Endothelial cell of umbilical vein (primary cell): ENCODE measurements at regions not wholly inside any gene's neighbourhood (a gene's known extent, or its start where the extent isn't known, plus 50 kb on each side); places are given as distances from the start of the nearest gene placed in this dataset.
"Not testable (repeated sequence)": the region's sequence is repeated elsewhere in the genome, so short reads cannot be mapped to it uniquely, and the experiment has no call there.

ENCODE experiments used
- BruUV-seq: library from RNA; stranded (reverse); fragments of 400-500 nt; replicated peaks from 2 replicates; lab custom pipeline; 2021; lab: Mats Ljungman, UMichigan
- CTCF ChIA-PET: fragments of 300-600, 350-600 bp; sonication (Branson Sonifier 250); formaldehyde crosslinking; loops from one replicate; lab custom pipeline; 2021; ENCODE audit warnings: antibody characterized with exemption, inconsistent platforms; lab: Charles Lee
- POLR2A ChIA-PET: fragments of 300-600, 350-600 bp; sonication (Branson Sonifier 250); formaldehyde crosslinking; loops from one replicate; lab custom pipeline; 2021; ENCODE audit warnings: antibody characterized with exemption, inconsistent platforms; lab: Charles Lee
- DNase-seq: peaks from one replicate; pipeline ENCODE4 v3.0.0-alpha.2; 2011; ENCODE audit warnings: low read depth, low spot score
- FAIRE-seq: peaks from 2 replicates; lab custom pipeline; 2011; peaks lifted over from hg19 to GRCh38; lab: Jason Lieb, UNC
- H2AFZ ChIP-seq: 2 replicates; pipeline ENCODE4 v1.6.0; 2012; ENCODE audit warnings: low read depth, low read length, control low read depth, inconsistent platforms
- H3K27ac ChIP-seq: 2 replicates; pipeline ENCODE4 v1.5.1; 2011; ENCODE audit warnings: low read depth, mild to moderate bottlenecking, control low read depth, low read length, moderate library complexity; ENCODE audit not compliant: insufficient read depth
- H3K27me3 ChIP-seq, 2 experiments: 2 replicates each; pipeline versions ENCODE4 v1.6.0 to v1.6.1; 2011; ENCODE audit warnings: low read length in 2 of 2, mixed read lengths in 1 of 2; ENCODE audit not compliant: control insufficient read depth in 2 of 2, insufficient read depth in 2 of 2
- H3K36me3 ChIP-seq, 2 experiments: 2 replicates in 1 of 2; 3 replicates in 1 of 2; pipeline ENCODE4 v1.5.1; 2011; ENCODE audit warnings: low read length in 2 of 2, mild to moderate bottlenecking in 1 of 2, moderate library complexity in 1 of 2; ENCODE audit not compliant: control insufficient read depth in 2 of 2, insufficient read depth in 2 of 2; ENCODE audit errors: extremely low read depth in 1 of 2
- H3K4me1 ChIP-seq: 3 replicates; pipeline ENCODE4 v1.5.1; 2011; ENCODE audit warnings: mild to moderate bottlenecking, low read length; ENCODE audit not compliant: control insufficient read depth, insufficient read depth; ENCODE audit errors: extremely low read depth
- H3K4me2 ChIP-seq: 2 replicates; pipeline ENCODE4 v1.6.1; 2011; ENCODE audit warnings: low read length, control low read depth, mixed read lengths; ENCODE audit not compliant: insufficient read depth
- H3K4me3 ChIP-seq, 3 experiments: fragments of 200-600 bp in 1 of 3; sonication (generic), shearing (Covaris generic) in 1 of 3; replicated peaks in 1 of 3; 2 replicates each; pipeline ENCODE4 v1.5.1; 2011 to 2016; ENCODE audit warnings: control low read depth in 3 of 3, low read length in 3 of 3, mild to moderate bottlenecking in 2 of 3, inconsistent platforms in 1 of 3, low read depth in 1 of 3, moderate library complexity in 1 of 3; ENCODE audit not compliant: insufficient read depth in 1 of 3
- H3K79me2 ChIP-seq: 2 replicates; pipeline ENCODE4 v1.6.0; 2012; ENCODE audit warnings: low read length, inconsistent platforms; ENCODE audit not compliant: control insufficient read depth, insufficient read depth
- H3K9ac ChIP-seq: replicated peaks from 2 replicates; pipeline ENCODE3; 2011; ENCODE audit warnings: low read length, control low read depth; ENCODE audit not compliant: insufficient read depth; ENCODE audit errors: extremely low read depth
- H3K9me1 ChIP-seq: replicated peaks from 3 replicates; pipeline ENCODE4 v1.6.0; 2011; ENCODE audit warnings: mild to moderate bottlenecking, low read length; ENCODE audit not compliant: control insufficient read depth, insufficient read depth; ENCODE audit errors: extremely low read depth
- H3K9me3 ChIP-seq: replicated peaks from 2 replicates; pipeline ENCODE4 v1.5.1; 2012; ENCODE audit warnings: low read length, inconsistent platforms; ENCODE audit not compliant: control insufficient read depth, insufficient read depth
- H4K20me1 ChIP-seq: replicated peaks from 2 replicates; pipeline ENCODE3; 2011; ENCODE audit warnings: mild to moderate bottlenecking, low read length; ENCODE audit not compliant: control insufficient read depth, insufficient read depth; ENCODE audit errors: extremely low read depth
- JUN ChIP-seq: IDR thresholded peaks from 2 replicates; pipeline ENCODE4 v1.6.1; 2011; ENCODE audit warnings: borderline replicate concordance, low read depth; ENCODE audit not compliant: insufficient read length, insufficient read depth
- MYC ChIP-seq: IDR thresholded peaks from one replicate; pipeline ENCODE4 v1.6.1; 2011; ENCODE audit warnings: mild to moderate bottlenecking, low read depth, low read length
- dilution Hi-C: fragments of 300-500 bp; cut with MboI; formaldehyde crosslinking; loops from one replicate; pipeline ENCODE4 v1.15.0; 2019; ENCODE audit warnings: low sequenced_read_pairs; ENCODE audit not compliant: extremely low pct_ligation_motif_present
- intact Hi-C: fragments of 100-400 bp; cut with micrococcal nuclease; formaldehyde crosslinking; loops from one replicate; pipeline ENCODE4 v1.10.0; 2022

DNA sequence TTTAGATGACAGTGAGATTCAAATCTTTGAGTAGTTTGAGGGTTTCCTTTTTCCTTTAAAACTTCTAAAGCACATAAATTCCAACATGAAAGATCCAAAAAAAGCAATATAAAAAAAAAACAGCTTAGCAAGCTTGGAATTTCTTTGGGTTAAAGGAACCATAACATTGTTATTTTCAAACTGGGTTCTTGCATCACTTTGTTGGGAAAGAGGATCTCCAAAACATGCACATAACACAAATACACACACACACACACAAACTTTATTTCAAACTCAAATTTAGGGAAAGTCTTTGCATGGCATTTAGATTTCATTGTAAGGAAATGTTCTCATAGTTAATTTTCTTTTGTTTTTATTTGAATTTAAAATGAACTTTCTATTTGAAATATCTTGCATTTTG is 79.2 kb upstream of the COL8A1 start:
- CTCF ChIA-PET: interaction anchor here (0.6 kb wide), 1 partner anchor 10 kb away, joined by 3 read pairs; no protein-coding TSS in a partner anchor
- Histone ChIP-seq H3K36me3 (no peaks in the 10 kb centered on the region), H3K27me3 (no peaks in the 10 kb centered on the region), H3K4me1 (peaks cover 6% of the 10 kb centered on the region), H3K9ac (no peak overlapping the region), H3K79me2 (no peaks in the 10 kb centered on the region), H3K4me3 (no peak overlapping the region), H4K20me1 (no peaks in the 10 kb centered on the region), H2AFZ (no peak overlapping the region), H3K27ac (no peak overlapping the region), H3K9me1 (no peaks in the 10 kb centered on the region), H3K4me2 (no peak overlapping the region), H3K9me3 (no peaks in the 10 kb centered on the region)
- DNase-seq (no peak), FAIRE-seq (no peak)
- POLR2A ChIA-PET: interaction anchor here (0.6 kb wide), 1 partner anchor 78 kb away, joined by 4 read pairs; no protein-coding TSS in a partner anchor
- intact Hi-C loops: no loop called here
- dilution Hi-C loops: no loop called here
- TF ChIP-seq JUN: no peak
- TF ChIP-seq MYC: no peak
- no TSS peak for BruUV-seq

DNA sequence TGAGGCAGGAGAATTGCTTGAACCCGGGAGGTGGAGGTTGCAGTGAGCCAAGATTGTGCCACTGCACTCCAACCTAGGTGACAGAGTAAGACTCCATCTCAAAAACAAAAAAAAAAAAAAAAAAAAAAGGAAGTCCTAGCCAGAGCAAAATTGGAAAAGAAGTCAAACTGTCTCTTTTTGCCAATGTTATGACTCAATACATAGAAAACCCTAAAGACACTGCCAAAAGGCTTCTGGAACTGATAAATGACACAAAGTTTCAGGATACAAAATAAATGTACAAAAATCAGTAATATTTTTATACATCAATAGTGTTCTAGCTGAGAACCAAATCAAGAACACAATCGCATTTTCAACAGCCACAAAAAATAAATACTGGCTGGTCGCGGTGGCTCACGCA is 82.5 kb upstream of the COL8A1 start:
- FAIRE-seq, H3K9me1 ChIP-seq, H3K4me2 ChIP-seq, H3K27ac ChIP-seq, H3K79me2 ChIP-seq, H3K9ac ChIP-seq, H2AFZ ChIP-seq, POLR2A ChIA-PET, H3K9me3 ChIP-seq, intact Hi-C loops, H4K20me1 ChIP-seq, dilution Hi-C loops, H3K27me3 ChIP-seq, DNase-seq, H3K36me3 ChIP-seq, H3K4me1 ChIP-seq, H3K4me3 ChIP-seq, CTCF ChIA-PET, BruUV-seq: not testable (repeated sequence)
